ENCODE measurements at regions not wholly inside any gene's neighbourhood (a gene's known extent, or its start where the extent isn't known, plus 50 kb on each side); places are given as distances from the start of the nearest gene placed in this dataset.
A peak's percentile ranks its signal among the peaks of the same experiment; 100 is the strongest.

GRCh38 chr15:94086341-94086740 lies 145.0 kb upstream of the MCTP2 start:
- DNase-seq (ENCODE audit: low read depth in 2 of 2), result peak in 1 of 2 donors; percentile 3
- no peak for TF ChIP-seq CTCF (IDR thresholded peaks at IDR 0.05; ENCODE audit: low read depth, low read length)
- H3K4me3 ChIP-seq (replicated peaks in 1 of 2; ENCODE audit: low read depth in 2 of 2, low read length in 2 of 2), result no peak overlapping the region

GRCh38 chr15:94083467-94084052 lies 147.8 kb upstream of the MCTP2 start:
- no peak overlapping the region for H3K4me3 ChIP-seq (replicated peaks in 1 of 2; ENCODE audit: low read depth in 2 of 2, low read length in 2 of 2)
- peak; percentile 14 to 35 for DNase-seq (ENCODE audit: low read depth in 2 of 2)
- TF ChIP-seq CTCF (IDR thresholded peaks at IDR 0.05; ENCODE audit: low read depth, low read length), result no peak

- H3K4me3 ChIP-seq (replicated peaks in 1 of 2; ENCODE audit: low read depth in 2 of 2, low read length in 2 of 2), result no peak overlapping the region
- TF ChIP-seq CTCF (IDR thresholded peaks at IDR 0.05; ENCODE audit: low read depth, low read length), result no peak
- DNase-seq (ENCODE audit: low read depth in 2 of 2), result no peak
Measured at GRCh38 chr15:94081829-94082228, 149.5 kb upstream of the MCTP2 start.

- no peak for TF ChIP-seq CTCF (IDR thresholded peaks at IDR 0.05; ENCODE audit: low read depth, low read length)
- no peak for DNase-seq (ENCODE audit: low read depth in 2 of 2)
- H3K4me3 ChIP-seq (replicated peaks in 1 of 2; ENCODE audit: low read depth in 2 of 2, low read length in 2 of 2), result no peak overlapping the region
Measured at GRCh38 chr15:94080989-94081605, 150.3 kb upstream of the MCTP2 start.

- no peak overlapping the region for H3K4me3 ChIP-seq (replicated peaks in 1 of 2; ENCODE audit: low read depth in 2 of 2, low read length in 2 of 2)
- no peak for TF ChIP-seq CTCF (IDR thresholded peaks at IDR 0.05; ENCODE audit: low read depth, low read length)
- peak in 1 of 2 donors; percentile 0 for DNase-seq (ENCODE audit: low read depth in 2 of 2)
Measured at GRCh38 chr15:94080416-94080815, 150.9 kb upstream of the MCTP2 start.

- no peak for TF ChIP-seq CTCF (IDR thresholded peaks at IDR 0.05; ENCODE audit: low read depth, low read length)
- no peak overlapping the region for H3K4me3 ChIP-seq (replicated peaks in 1 of 2; ENCODE audit: low read depth in 2 of 2, low read length in 2 of 2)
- DNase-seq (ENCODE audit: low read depth in 2 of 2), result no peak
Measured at GRCh38 chr15:94079968-94080367, 151.4 kb upstream of the MCTP2 start.

- H3K4me3 ChIP-seq (replicated peaks in 1 of 2; ENCODE audit: low read depth in 2 of 2, low read length in 2 of 2), result no peak overlapping the region
- TF ChIP-seq CTCF (IDR thresholded peaks at IDR 0.05; ENCODE audit: low read depth, low read length), result no peak
- no peak for DNase-seq (ENCODE audit: low read depth in 2 of 2)
Measured at GRCh38 chr15:94079459-94079858, 151.9 kb upstream of the MCTP2 start.

Data from cardiac fibroblast (primary cell).